WTC11 (cell line): ENCODE measurements at regions not wholly inside any gene's neighbourhood (a gene's known extent, or its start where the extent isn't known, plus 50 kb on each side); places are given as distances from the start of the nearest gene placed in this dataset.

Experiments used
- ATAC-seq: fragments of 200-7000 bp; cut with Tn5 transposase; 2 replicates; pipeline ENCODE4 v1.10.0; 2021; ENCODE audit warnings: mild to moderate bottlenecking, moderate library complexity
- CTCF ChIA-PET: fragments of 300-600 bp; sonication (Branson Sonifier 250); formaldehyde crosslinking; loops from one replicate; lab custom pipeline; 2021; ENCODE audit warnings: antibody characterized with exemption; lab: Charles Lee
- POLR2A ChIA-PET: fragments of 350-600 bp; sonication (Branson Sonifier 250); formaldehyde crosslinking; loops from one replicate; lab custom pipeline; 2021; ENCODE audit warnings: antibody characterized with exemption; lab: Charles Lee
- DNase-seq: peaks from one replicate; pipeline ENCODE4 v3.0.0; 2021; ENCODE audit warnings: low spot score
- H3K27ac Mint-ChIP-seq: 2 replicates; pipeline ENCODE4 v1.8.0; 2021; ENCODE audit warnings: mixed read lengths
- H3K27me3 Mint-ChIP-seq: 2 replicates; pipeline ENCODE4 v1.8.0; 2021; ENCODE audit warnings: low read depth, mild to moderate bottlenecking, moderate library complexity, mixed read lengths
- H3K36me3 Mint-ChIP-seq: 2 replicates; pipeline ENCODE4 v1.8.0; 2021; ENCODE audit warnings: mixed read lengths
- H3K4me1 Mint-ChIP-seq: 2 replicates; pipeline ENCODE4 v1.8.0; 2022; ENCODE audit warnings: mixed read lengths
- H3K4me3 Mint-ChIP-seq: 2 replicates; pipeline ENCODE4 v1.8.0; 2021; ENCODE audit warnings: mild to moderate bottlenecking, moderate library complexity, mixed read lengths
- H3K9me3 Mint-ChIP-seq: 2 replicates; pipeline ENCODE4 v1.8.0; 2021; ENCODE audit warnings: mixed read lengths
- CBFB ChIP-seq: sonication (generic); formaldehyde crosslinking; IDR thresholded peaks from 2 replicates; pipeline ENCODE4 v1.8.1; 2022; ENCODE audit warnings: mild to moderate bottlenecking, low read depth, missing genetic modification reagents
- CREB1 ChIP-seq: sonication (generic); formaldehyde crosslinking; IDR thresholded peaks from 2 replicates; pipeline ENCODE4 v1.8.0; 2023; ENCODE audit warnings: mild to moderate bottlenecking, missing genetic modification reagents
- ESRRA ChIP-seq: sonication (generic); formaldehyde crosslinking; IDR thresholded peaks from 2 replicates; pipeline ENCODE4 v1.8.1; 2022; ENCODE audit warnings: mild to moderate bottlenecking, missing genetic modification reagents, borderline replicate concordance
- ETV6 ChIP-seq: sonication (generic); formaldehyde crosslinking; IDR thresholded peaks from 2 replicates; pipeline ENCODE4 v1.8.1; 2022; ENCODE audit warnings: mild to moderate bottlenecking, missing genetic modification reagents
- GRHL2 ChIP-seq: fragments of 250-450 bp; sonication (Bioruptor Pico); IDR thresholded peaks from 2 replicates; pipeline ENCODE4 v1.8.0; 2022; ENCODE audit warnings: mild to moderate bottlenecking, moderate library complexity; ENCODE audit not compliant: insufficient replicate concordance, severe bottlenecking
- IRF2 ChIP-seq: sonication (generic); formaldehyde crosslinking; IDR thresholded peaks from 2 replicates; pipeline ENCODE4 v1.8.0; 2022; ENCODE audit warnings: low read depth, missing genetic modification reagents, borderline replicate concordance
- NFYB ChIP-seq: sonication (generic); formaldehyde crosslinking; conservative IDR thresholded peaks from 2 replicates; pipeline ENCODE4 v1.8.0; 2022; ENCODE audit warnings: low read depth, missing genetic modification reagents
- NR1H2 ChIP-seq: sonication (generic); formaldehyde crosslinking; IDR thresholded peaks from 2 replicates; pipeline ENCODE4 v1.9.0; 2021; ENCODE audit warnings: mild to moderate bottlenecking, moderate library complexity, missing genetic modification reagents
- RELA ChIP-seq: sonication (generic); formaldehyde crosslinking; IDR thresholded peaks from 2 replicates; pipeline ENCODE4 v1.8.1; 2022; ENCODE audit warnings: missing genetic modification reagents, mild to moderate bottlenecking, borderline replicate concordance
- SMAD3 ChIP-seq: sonication (generic); formaldehyde crosslinking; IDR thresholded peaks from 2 replicates; pipeline ENCODE4 v1.8.0; 2022; ENCODE audit warnings: missing genetic modification reagents, mild to moderate bottlenecking, borderline replicate concordance
- SOX15 ChIP-seq: fragments of 250-450 bp; sonication (Bioruptor Pico); IDR thresholded peaks from 2 replicates; pipeline ENCODE4 v1.9.0; 2021; ENCODE audit warnings: mild to moderate bottlenecking
- TCF7 ChIP-seq: sonication (generic); formaldehyde crosslinking; IDR thresholded peaks from 2 replicates; pipeline ENCODE4 v1.8.0; 2022; ENCODE audit warnings: mild to moderate bottlenecking, low read depth, missing genetic modification reagents, moderate library complexity
- ZBTB21 ChIP-seq: sonication (generic); formaldehyde crosslinking; IDR thresholded peaks from 2 replicates; pipeline ENCODE4 v1.8.1; 2023; ENCODE audit warnings: mild to moderate bottlenecking, missing genetic modification reagents, borderline replicate concordance
- ZNF138 ChIP-seq: sonication (generic); formaldehyde crosslinking; conservative IDR thresholded peaks from 2 replicates; pipeline ENCODE4 v1.8.1; 2022; ENCODE audit warnings: mild to moderate bottlenecking, moderate library complexity, missing genetic modification reagents
- ZNF263 ChIP-seq: sonication (generic); formaldehyde crosslinking; IDR thresholded peaks from 2 replicates; pipeline ENCODE4 v1.8.1; 2022; ENCODE audit warnings: low read depth, mild to moderate bottlenecking, moderate library complexity, missing genetic modification reagents
- TF ChIP-seq, protein P1 (sequence below): sonication (generic); formaldehyde crosslinking; IDR thresholded peaks from 2 replicates; pipeline ENCODE4 v1.8.0; 2022; ENCODE audit warnings: missing genetic modification reagents
- TF ChIP-seq, protein P2 (sequence below): sonication (generic); formaldehyde crosslinking; IDR thresholded peaks from 2 replicates; pipeline ENCODE4 v1.8.1; 2023; ENCODE audit warnings: mild to moderate bottlenecking, missing genetic modification reagents, moderate library complexity
- TF ChIP-seq, protein P3 (sequence below): sonication (generic); formaldehyde crosslinking; IDR thresholded peaks from 2 replicates; pipeline ENCODE4 v1.8.0; 2022; ENCODE audit warnings: mild to moderate bottlenecking, missing genetic modification reagents
- TF ChIP-seq, protein P4 (sequence below): sonication (generic); formaldehyde crosslinking; IDR thresholded peaks from 2 replicates; pipeline ENCODE4 v1.8.1; 2022; ENCODE audit warnings: low read depth, missing genetic modification reagents, borderline replicate concordance
- TF ChIP-seq, protein P5 (sequence below): sonication (generic); formaldehyde crosslinking; IDR thresholded peaks from 2 replicates; pipeline ENCODE4 v1.8.0; 2022; ENCODE audit warnings: mild to moderate bottlenecking, missing genetic modification reagents
- TF ChIP-seq, protein P6 (sequence below): sonication (generic); formaldehyde crosslinking; conservative IDR thresholded peaks from 2 replicates; pipeline ENCODE4 v1.8.1; 2023; ENCODE audit warnings: mild to moderate bottlenecking, low read depth, missing genetic modification reagents, moderate library complexity

DNA sequence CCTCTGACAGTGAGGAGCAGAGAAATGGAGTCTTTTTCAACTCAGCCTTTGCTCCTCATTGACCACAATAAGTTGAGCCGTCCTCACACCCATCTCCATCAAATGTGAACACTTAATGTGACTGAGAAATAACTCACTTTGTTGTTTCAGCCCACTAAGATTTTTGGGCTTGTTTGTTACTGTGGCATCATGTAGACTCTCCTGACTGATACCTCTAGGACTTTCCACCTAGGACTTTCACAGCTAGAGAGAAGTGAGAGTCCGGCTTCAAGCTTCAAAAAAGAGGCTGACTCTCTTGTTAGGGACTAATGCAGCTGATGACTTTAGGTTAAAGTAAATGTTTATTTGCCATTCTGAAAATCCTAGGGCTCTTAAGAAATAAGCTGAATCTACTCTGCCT lies 435.0 kb downstream of the TMEM114 start:
- Mint-ChIP-seq H3K36me3 (peaks cover 69% of the 10 kb centered on the region), H3K9me3 (peaks cover 82% of the 10 kb centered on the region), H3K27me3 (peaks cover 10% of the 10 kb centered on the region), H3K27ac (no peak overlapping the region), H3K4me3 (no peak overlapping the region), H3K4me1 (no peaks in the 10 kb centered on the region)
- DNase-seq (no peak), ATAC-seq (no peak)
- CTCF ChIA-PET = no interaction called here
- POLR2A ChIA-PET = no interaction called here
- TF ChIP-seq IRF2 (CRISPR knock-in tag) (no peak), ETV6 (CRISPR knock-in tag) (no peak), GRHL2 (CRISPR knock-in tag) (no peak), RELA (CRISPR knock-in tag) (no peak)
- TF ChIP-seq, protein P1, sequence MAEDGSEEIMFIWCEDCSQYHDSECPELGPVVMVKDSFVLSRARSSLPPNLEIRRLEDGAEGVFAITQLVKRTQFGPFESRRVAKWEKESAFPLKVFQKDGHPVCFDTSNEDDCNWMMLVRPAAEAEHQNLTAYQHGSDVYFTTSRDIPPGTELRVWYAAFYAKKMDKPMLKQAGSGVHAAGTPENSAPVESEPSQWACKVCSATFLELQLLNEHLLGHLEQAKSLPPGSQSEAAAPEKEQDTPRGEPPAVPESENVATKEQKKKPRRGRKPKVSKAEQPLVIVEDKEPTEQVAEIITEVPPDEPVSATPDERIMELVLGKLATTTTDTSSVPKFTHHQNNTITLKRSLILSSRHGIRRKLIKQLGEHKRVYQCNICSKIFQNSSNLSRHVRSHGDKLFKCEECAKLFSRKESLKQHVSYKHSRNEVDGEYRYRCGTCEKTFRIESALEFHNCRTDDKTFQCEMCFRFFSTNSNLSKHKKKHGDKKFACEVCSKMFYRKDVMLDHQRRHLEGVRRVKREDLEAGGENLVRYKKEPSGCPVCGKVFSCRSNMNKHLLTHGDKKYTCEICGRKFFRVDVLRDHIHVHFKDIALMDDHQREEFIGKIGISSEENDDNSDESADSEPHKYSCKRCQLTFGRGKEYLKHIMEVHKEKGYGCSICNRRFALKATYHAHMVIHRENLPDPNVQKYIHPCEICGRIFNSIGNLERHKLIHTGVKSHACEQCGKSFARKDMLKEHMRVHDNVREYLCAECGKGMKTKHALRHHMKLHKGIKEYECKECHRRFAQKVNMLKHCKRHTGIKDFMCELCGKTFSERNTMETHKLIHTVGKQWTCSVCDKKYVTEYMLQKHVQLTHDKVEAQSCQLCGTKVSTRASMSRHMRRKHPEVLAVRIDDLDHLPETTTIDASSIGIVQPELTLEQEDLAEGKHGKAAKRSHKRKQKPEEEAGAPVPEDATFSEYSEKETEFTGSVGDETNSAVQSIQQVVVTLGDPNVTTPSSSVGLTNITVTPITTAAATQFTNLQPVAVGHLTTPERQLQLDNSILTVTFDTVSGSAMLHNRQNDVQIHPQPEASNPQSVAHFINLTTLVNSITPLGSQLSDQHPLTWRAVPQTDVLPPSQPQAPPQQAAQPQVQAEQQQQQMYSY (CRISPR knock-in tag) = no peak
- TF ChIP-seq, protein P2, sequence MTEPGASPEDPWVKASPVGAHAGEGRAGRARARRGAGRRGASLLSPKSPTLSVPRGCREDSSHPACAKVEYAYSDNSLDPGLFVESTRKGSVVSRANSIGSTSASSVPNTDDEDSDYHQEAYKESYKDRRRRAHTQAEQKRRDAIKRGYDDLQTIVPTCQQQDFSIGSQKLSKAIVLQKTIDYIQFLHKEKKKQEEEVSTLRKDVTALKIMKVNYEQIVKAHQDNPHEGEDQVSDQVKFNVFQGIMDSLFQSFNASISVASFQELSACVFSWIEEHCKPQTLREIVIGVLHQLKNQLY (CRISPR knock-in tag) = no peak

DNA sequence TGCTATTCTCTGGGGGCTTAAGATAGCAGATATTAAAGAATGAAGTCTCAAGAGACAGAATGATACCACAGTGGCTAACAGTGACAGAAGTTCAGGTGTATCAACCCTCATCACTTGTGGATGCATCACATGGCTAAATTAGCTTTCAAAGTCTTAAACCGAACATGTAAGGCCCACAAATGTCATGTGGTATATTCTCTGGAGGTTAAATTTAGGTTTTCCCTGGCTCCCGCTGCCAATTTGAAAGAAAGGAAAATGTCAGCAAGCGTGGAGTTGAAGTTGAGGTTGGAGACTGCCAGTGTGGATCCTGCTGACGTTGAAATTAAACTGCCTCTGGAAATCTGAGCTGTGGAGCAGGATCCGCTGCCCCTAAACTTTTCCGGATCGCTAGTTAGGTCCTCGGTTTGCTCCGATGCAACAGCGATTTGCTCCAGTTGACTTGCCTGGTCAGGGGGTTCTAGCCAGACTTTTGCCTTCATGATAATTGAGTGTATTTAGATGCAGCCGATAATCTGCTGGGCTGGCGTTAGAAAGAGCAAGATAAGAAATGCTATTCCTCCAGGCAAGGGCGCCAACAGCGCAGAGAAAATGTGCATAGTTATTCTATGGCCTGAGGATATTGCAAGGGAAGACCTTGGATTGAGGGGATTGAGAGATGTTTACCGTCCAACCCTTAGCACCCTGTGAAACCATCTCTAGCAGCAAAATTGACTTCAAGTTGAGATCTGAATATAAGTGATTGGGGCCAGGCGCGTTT lies 443.9 kb downstream of the TMEM114 start:
- TF ChIP-seq SOX15 (CRISPR knock-in tag) = no peak
- TF ChIP-seq ZNF138 (CRISPR knock-in tag) = no peak
- no peak for TF ChIP-seq SMAD3 (CRISPR knock-in tag)
- TF ChIP-seq CREB1 (CRISPR knock-in tag) = no peak
- no peak for TF ChIP-seq ZNF263 (CRISPR knock-in tag)
- TF ChIP-seq ZBTB21 = no peak
- TF ChIP-seq, protein P3, sequence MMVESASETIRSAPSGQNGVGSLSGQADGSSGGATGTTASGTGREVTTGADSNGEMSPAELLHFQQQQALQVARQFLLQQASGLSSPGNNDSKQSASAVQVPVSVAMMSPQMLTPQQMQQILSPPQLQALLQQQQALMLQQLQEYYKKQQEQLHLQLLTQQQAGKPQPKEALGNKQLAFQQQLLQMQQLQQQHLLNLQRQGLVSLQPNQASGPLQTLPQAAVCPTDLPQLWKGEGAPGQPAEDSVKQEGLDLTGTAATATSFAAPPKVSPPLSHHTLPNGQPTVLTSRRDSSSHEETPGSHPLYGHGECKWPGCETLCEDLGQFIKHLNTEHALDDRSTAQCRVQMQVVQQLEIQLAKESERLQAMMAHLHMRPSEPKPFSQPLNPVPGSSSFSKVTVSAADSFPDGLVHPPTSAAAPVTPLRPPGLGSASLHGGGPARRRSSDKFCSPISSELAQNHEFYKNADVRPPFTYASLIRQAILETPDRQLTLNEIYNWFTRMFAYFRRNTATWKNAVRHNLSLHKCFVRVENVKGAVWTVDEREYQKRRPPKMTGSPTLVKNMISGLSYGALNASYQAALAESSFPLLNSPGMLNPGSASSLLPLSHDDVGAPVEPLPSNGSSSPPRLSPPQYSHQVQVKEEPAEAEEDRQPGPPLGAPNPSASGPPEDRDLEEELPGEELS (CRISPR knock-in tag) = no peak
- TF ChIP-seq, protein P4, sequence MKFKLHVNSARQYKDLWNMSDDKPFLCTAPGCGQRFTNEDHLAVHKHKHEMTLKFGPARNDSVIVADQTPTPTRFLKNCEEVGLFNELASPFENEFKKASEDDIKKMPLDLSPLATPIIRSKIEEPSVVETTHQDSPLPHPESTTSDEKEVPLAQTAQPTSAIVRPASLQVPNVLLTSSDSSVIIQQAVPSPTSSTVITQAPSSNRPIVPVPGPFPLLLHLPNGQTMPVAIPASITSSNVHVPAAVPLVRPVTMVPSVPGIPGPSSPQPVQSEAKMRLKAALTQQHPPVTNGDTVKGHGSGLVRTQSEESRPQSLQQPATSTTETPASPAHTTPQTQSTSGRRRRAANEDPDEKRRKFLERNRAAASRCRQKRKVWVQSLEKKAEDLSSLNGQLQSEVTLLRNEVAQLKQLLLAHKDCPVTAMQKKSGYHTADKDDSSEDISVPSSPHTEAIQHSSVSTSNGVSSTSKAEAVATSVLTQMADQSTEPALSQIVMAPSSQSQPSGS (CRISPR knock-in tag) = no peak
- no peak for TF ChIP-seq NFYB (CRISPR knock-in tag)
- TF ChIP-seq, protein P5, sequence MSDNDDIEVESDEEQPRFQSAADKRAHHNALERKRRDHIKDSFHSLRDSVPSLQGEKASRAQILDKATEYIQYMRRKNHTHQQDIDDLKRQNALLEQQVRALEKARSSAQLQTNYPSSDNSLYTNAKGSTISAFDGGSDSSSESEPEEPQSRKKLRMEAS (CRISPR knock-in tag) = no peak
- no peak for TF ChIP-seq ESRRA (CRISPR knock-in tag)
- TF ChIP-seq TCF7 (CRISPR knock-in tag) = no peak
- no peak for TF ChIP-seq CBFB (CRISPR knock-in tag)
- no peak for TF ChIP-seq NR1H2
- TF ChIP-seq, protein P6, sequence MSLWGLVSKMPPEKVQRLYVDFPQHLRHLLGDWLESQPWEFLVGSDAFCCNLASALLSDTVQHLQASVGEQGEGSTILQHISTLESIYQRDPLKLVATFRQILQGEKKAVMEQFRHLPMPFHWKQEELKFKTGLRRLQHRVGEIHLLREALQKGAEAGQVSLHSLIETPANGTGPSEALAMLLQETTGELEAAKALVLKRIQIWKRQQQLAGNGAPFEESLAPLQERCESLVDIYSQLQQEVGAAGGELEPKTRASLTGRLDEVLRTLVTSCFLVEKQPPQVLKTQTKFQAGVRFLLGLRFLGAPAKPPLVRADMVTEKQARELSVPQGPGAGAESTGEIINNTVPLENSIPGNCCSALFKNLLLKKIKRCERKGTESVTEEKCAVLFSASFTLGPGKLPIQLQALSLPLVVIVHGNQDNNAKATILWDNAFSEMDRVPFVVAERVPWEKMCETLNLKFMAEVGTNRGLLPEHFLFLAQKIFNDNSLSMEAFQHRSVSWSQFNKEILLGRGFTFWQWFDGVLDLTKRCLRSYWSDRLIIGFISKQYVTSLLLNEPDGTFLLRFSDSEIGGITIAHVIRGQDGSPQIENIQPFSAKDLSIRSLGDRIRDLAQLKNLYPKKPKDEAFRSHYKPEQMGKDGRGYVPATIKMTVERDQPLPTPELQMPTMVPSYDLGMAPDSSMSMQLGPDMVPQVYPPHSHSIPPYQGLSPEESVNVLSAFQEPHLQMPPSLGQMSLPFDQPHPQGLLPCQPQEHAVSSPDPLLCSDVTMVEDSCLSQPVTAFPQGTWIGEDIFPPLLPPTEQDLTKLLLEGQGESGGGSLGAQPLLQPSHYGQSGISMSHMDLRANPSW = no peak
- no peak overlapping the region for H3K27ac Mint-ChIP-seq
- POLR2A ChIA-PET = no interaction called here
- H3K4me1 Mint-ChIP-seq = no peaks in the 10 kb centered on the region
- CTCF ChIA-PET = no interaction called here
- H3K4me3 Mint-ChIP-seq = no peak overlapping the region
- peaks cover 4% of the 10 kb centered on the region; the same call in 1 of the 2 replicates for H3K27me3 Mint-ChIP-seq
- no peak for ATAC-seq
- H3K9me3 Mint-ChIP-seq = peaks cover 78% of the 10 kb centered on the region
- DNase-seq = no peak
- H3K36me3 Mint-ChIP-seq = peaks cover 66% of the 10 kb centered on the region
